ENCODE measurements at regions not wholly inside any gene's neighbourhood (a gene's known extent, or its start where the extent isn't known, plus 50 kb on each side); places are given as distances from the start of the nearest gene placed in this dataset.

DNA sequence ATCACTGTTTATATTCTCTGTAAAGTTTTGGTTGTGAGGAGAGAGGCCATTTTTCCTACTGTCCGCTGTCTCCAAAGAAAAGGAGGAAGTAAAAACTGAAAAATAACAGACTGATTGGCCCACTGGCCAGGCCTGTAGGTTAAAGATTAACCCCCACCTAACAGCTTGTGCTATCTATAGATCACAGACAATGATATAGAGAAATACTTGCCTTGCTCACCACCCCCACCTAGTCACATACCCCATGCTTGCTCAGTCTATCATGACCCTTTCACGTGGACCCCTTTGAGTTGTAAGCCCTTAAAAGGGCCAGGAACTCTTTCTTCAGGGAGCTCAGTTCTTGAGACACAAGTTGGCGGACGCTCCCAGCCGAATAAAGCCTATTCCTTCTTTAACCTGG is 357.4 kb downstream of the PRDM9 start:
- TF ChIP-seq PPARA (CRISPR knock-in tag; IDR thresholded peaks at IDR 0.05; ENCODE audit: borderline replicate concordance) (no peak), ZNF565 (CRISPR knock-in tag; conservative IDR thresholded peaks at IDR 0.05; ENCODE audit: low read depth) (no peak), ESRRG (CRISPR knock-in tag; IDR thresholded peaks at IDR 0.05) (no peak), OSR1 (CRISPR knock-in tag; IDR thresholded peaks at IDR 0.05) (no peak)
- TF ChIP-seq, protein P1, sequence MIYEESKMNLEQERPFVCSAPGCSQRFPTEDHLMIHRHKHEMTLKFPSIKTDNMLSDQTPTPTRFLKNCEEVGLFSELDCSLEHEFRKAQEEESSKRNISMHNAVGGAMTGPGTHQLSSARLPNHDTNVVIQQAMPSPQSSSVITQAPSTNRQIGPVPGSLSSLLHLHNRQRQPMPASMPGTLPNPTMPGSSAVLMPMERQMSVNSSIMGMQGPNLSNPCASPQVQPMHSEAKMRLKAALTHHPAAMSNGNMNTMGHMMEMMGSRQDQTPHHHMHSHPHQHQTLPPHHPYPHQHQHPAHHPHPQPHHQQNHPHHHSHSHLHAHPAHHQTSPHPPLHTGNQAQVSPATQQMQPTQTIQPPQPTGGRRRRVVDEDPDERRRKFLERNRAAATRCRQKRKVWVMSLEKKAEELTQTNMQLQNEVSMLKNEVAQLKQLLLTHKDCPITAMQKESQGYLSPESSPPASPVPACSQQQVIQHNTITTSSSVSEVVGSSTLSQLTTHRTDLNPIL (CRISPR knock-in tag; IDR thresholded peaks at IDR 0.05; ENCODE audit: low read depth) = no peak
- TF ChIP-seq, protein P2, sequence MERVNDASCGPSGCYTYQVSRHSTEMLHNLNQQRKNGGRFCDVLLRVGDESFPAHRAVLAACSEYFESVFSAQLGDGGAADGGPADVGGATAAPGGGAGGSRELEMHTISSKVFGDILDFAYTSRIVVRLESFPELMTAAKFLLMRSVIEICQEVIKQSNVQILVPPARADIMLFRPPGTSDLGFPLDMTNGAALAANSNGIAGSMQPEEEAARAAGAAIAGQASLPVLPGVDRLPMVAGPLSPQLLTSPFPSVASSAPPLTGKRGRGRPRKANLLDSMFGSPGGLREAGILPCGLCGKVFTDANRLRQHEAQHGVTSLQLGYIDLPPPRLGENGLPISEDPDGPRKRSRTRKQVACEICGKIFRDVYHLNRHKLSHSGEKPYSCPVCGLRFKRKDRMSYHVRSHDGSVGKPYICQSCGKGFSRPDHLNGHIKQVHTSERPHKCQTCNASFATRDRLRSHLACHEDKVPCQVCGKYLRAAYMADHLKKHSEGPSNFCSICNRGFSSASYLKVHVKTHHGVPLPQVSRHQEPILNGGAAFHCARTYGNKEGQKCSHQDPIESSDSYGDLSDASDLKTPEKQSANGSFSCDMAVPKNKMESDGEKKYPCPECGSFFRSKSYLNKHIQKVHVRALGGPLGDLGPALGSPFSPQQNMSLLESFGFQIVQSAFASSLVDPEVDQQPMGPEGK (CRISPR knock-in tag; IDR thresholded peaks at IDR 0.05; ENCODE audit: borderline replicate concordance) = no peak
- TF ChIP-seq, protein P3, sequence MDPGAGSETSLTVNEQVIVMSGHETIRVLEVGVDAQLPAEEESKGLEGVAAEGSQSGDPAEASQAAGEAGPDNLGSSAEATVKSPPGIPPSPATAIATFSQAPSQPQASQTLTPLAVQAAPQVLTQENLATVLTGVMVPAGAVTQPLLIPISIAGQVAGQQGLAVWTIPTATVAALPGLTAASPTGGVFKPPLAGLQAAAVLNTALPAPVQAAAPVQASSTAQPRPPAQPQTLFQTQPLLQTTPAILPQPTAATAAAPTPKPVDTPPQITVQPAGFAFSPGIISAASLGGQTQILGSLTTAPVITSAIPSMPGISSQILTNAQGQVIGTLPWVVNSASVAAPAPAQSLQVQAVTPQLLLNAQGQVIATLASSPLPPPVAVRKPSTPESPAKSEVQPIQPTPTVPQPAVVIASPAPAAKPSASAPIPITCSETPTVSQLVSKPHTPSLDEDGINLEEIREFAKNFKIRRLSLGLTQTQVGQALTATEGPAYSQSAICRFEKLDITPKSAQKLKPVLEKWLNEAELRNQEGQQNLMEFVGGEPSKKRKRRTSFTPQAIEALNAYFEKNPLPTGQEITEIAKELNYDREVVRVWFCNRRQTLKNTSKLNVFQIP (CRISPR knock-in tag; IDR thresholded peaks at IDR 0.05; ENCODE audit: borderline replicate concordance, low read depth) = no peak

Data from SK-N-SH treated with all-trans-retinoic acid at 6 μM for 48 hours (cell line).